Kidney (tissue), 13 donors: ENCODE measurements at regions not wholly inside any gene's neighbourhood (a gene's known extent, or its start where the extent isn't known, plus 50 kb on each side); places are given as distances from the start of the nearest gene placed in this dataset.

Experiments
- DNase-seq, 5 donors: peaks; one replicate each; pipeline ENCODE4 v3.0.0-alpha.2; 2013 to 2020
- FAIRE-seq: peaks from 2 replicates; lab custom pipeline; 2012; peaks lifted over from hg19 to GRCh38; lab: Jason Lieb, UNC
- H3K27ac ChIP-seq, 2 donors: one replicate each; pipeline ENCODE4 v1.7.0; 2013; ENCODE audit warnings: low read depth in 2 of 2, low read length in 2 of 2, inconsistent platforms in 1 of 2
- H3K27me3 ChIP-seq: one replicate; pipeline ENCODE4 v1.7.1; 2013; ENCODE audit warnings: low read length, inconsistent platforms; ENCODE audit not compliant: control insufficient read depth, insufficient read depth
- H3K36me3 ChIP-seq, 3 donors: one replicate each; pipeline versions ENCODE4 v1.7.0 to v1.7.1; 2013; ENCODE audit warnings: low read length in 3 of 3, control low read depth in 1 of 3, inconsistent platforms in 1 of 3; ENCODE audit not compliant: insufficient read depth in 3 of 3, control insufficient read depth in 2 of 3
- H3K4me1 ChIP-seq, 3 donors: one replicate each; pipeline versions ENCODE4 v1.7.0 to v1.7.1; 2013; ENCODE audit warnings: low read length in 3 of 3, inconsistent platforms in 1 of 3, low read depth in 1 of 3; ENCODE audit not compliant: control insufficient read depth in 2 of 3, insufficient read depth in 2 of 3
- H3K4me3 ChIP-seq, 3 donors: one replicate each; pipeline versions ENCODE4 v1.7.0 to v1.8.1; 2013; ENCODE audit warnings: low read length in 3 of 3, control low read depth in 1 of 3, inconsistent platforms in 1 of 3
- H3K9ac ChIP-seq, 3 donors: one replicate each; pipeline versions ENCODE4 v1.7.0 to v1.7.1; 2013; ENCODE audit warnings: low read length in 3 of 3, control low read depth in 1 of 3, inconsistent platforms in 1 of 3
- H3K9me3 ChIP-seq, 3 donors: one replicate each; pipeline versions ENCODE4 v1.7.0 to v1.7.1; 2013; ENCODE audit warnings: low read length in 3 of 3, control low read depth in 1 of 3, inconsistent platforms in 1 of 3; ENCODE audit not compliant: control insufficient read depth in 2 of 3, insufficient read depth in 1 of 3
- intact Hi-C: fragments of 100-400 bp; cut with DNase I; formaldehyde crosslinking; loops from one replicate; pipeline ENCODE4 v1.11.1; 2022
- TF ChIP-seq, protein P1 (sequence below): IDR thresholded peaks from 3 replicates; pipeline ENCODE4 v1.5.1; 2012; ENCODE audit warnings: mild to moderate bottlenecking, moderate library complexity, borderline replicate concordance; ENCODE audit not compliant: insufficient read depth; ENCODE audit errors: extremely low read depth
- donor health status: control.
- donor health status: control.
- donor health status: control.
- donor health status: control.
- donor health status: control.
- donor health status: DM: yes; HTN: yes; CAD: no.
- donor health status: Normal renal cell carcinoma (clear cell type).

DNA sequence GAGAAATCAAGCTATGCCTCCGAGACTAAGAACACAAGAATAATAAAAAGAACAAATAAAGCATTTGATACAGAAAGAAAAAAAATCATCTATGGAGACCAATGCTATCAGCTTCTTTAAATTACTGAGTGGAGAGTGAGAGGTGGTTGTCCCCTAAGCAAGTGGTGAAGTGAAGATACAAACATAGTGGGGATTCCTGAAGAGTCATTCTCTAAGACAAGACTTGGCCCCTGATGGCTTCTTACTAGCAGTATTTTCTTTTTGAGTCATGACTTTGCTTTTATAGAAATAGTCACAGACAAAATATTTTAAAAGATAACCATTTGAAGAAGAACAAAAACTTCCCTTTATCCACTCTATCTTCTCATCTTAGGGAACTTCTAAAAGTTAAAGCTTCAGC is 261.4 kb upstream of the PRDM1 start:
- H3K27me3 ChIP-seq: no peaks in the 10 kb centered on the region
- H3K4me3 ChIP-seq: no peak overlapping the region
- intact Hi-C loops: no loop called here
- TF ChIP-seq, protein P1, sequence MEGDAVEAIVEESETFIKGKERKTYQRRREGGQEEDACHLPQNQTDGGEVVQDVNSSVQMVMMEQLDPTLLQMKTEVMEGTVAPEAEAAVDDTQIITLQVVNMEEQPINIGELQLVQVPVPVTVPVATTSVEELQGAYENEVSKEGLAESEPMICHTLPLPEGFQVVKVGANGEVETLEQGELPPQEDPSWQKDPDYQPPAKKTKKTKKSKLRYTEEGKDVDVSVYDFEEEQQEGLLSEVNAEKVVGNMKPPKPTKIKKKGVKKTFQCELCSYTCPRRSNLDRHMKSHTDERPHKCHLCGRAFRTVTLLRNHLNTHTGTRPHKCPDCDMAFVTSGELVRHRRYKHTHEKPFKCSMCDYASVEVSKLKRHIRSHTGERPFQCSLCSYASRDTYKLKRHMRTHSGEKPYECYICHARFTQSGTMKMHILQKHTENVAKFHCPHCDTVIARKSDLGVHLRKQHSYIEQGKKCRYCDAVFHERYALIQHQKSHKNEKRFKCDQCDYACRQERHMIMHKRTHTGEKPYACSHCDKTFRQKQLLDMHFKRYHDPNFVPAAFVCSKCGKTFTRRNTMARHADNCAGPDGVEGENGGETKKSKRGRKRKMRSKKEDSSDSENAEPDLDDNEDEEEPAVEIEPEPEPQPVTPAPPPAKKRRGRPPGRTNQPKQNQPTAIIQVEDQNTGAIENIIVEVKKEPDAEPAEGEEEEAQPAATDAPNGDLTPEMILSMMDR: no peak
- FAIRE-seq: no peak
- H3K36me3 ChIP-seq: no peaks in the 10 kb centered on the region
- H3K9me3 ChIP-seq: no peaks in the 10 kb centered on the region
- H3K4me1 ChIP-seq: no peaks in the 10 kb centered on the region
- H3K27ac ChIP-seq: no peak overlapping the region
- no peak overlapping the region for H3K9ac ChIP-seq
- no peak for DNase-seq

DNA sequence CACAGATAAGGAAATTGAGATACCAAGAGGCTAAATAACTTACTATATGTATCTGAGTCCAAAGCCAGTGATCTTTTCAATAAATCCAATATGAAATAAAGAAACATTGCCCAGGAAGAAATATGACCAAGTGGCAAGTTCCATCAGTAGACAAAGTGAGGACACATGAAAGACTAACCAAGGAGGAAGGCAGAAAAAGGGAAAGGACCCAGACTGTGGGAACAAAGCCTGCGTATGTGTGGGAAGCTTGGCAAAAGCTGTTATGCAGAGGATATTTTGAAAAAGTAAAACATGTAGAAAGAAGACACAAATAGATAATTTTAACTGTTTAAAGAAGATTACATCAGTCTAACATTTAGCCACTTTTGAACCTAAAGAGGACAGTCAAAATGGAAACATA is 264.4 kb upstream of the PRDM1 start:
- FAIRE-seq: no peak

DNA sequence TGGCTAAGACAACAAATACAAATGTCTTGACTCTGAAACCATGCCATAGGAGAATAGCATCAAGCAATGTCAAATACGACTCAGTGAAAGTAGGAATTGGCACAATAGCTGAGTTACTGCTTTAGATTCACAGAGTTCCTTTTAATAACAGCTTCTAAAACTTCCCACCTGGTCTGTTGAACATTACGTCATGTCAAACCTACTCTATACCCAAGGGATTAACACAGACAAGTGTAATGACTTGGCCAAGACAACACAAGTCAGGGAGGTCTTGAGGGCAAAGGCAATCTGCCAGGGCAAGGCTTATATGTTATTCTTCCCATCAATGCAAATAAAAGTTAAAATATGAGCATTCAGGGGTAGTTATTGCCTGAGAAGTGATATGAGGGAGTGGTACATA is 265.1 kb upstream of the PRDM1 start:
- Histone ChIP-seq H3K9me3 (no peaks in the 10 kb centered on the region), H3K27ac (no peak overlapping the region), H3K4me1 (no peaks in the 10 kb centered on the region), H3K36me3 (no peaks in the 10 kb centered on the region), H3K27me3 (no peaks in the 10 kb centered on the region), H3K9ac (no peak overlapping the region), H3K4me3 (no peak overlapping the region)
- TF ChIP-seq, protein P1: no peak
- FAIRE-seq: no peak
- DNase-seq: no peak
- intact Hi-C loops: no loop called here

More for the DNA sequence above, 264.4 kb upstream of the PRDM1 start:
- no peak for DNase-seq
- intact Hi-C loops: no loop called here
- Histone ChIP-seq H3K9me3 (no peaks in the 10 kb centered on the region), H3K27me3 (no peaks in the 10 kb centered on the region), H3K36me3 (no peaks in the 10 kb centered on the region), H3K27ac (no peak overlapping the region), H3K9ac (no peak overlapping the region), H3K4me1 (no peaks in the 10 kb centered on the region), H3K4me3 (no peak overlapping the region)
- TF ChIP-seq, protein P1: no peak

DNA sequence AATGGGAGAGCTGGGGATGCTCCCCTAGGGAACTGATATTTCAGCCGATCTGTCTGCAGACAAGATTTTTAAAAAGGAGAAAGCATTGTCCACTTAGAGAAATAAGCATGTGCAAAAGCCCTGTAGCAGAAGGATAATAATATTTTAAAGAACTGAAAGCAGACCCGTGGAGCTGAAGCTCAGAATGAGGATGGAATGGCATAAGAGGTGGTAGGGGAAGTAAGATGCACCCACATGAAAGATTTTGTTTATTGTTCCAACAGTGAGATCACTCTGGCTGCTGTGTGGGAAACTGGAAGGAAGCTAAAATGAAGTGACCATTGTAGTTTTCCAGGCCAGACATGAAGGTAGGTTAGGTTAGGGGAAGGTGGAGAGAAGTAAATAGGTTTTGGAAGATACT is 266.4 kb upstream of the PRDM1 start:
- Histone ChIP-seq H3K27me3 (no peaks in the 10 kb centered on the region), H3K4me3 (no peak overlapping the region), H3K36me3 (no peaks in the 10 kb centered on the region), H3K4me1 (no peaks in the 10 kb centered on the region), H3K9ac (no peak overlapping the region), H3K9me3 (no peaks in the 10 kb centered on the region), H3K27ac (no peak overlapping the region)
- FAIRE-seq (no peak), DNase-seq (no peak)
- intact Hi-C loops: no loop called here
- TF ChIP-seq, protein P1: no peak
